Transverse colon (tissue), 4 donors: ENCODE measurements at regions not wholly inside any gene's neighbourhood (a gene's known extent, or its start where the extent isn't known, plus 50 kb on each side); places are given as distances from the start of the nearest gene placed in this dataset.
"Not testable (repeated sequence)": the region's sequence is repeated elsewhere in the genome, so short reads cannot be mapped to it uniquely, and the experiment has no call there.

Experiments used
- CTCF ChIP-seq, 5 experiments: fragments of 200-600 bp in 3 of 5; fragments of 450-650 bp in 2 of 5; sonication (generic) in 3 of 5; IDR thresholded peaks; 1 replicate in 2 of 5; 2 replicates in 3 of 5; pipeline ENCODE4 v1.5.1; 2016 to 2017; ENCODE audit warnings: antibody characterized with exemption in 5 of 5, inconsistent platforms in 3 of 5, mild to moderate bottlenecking in 2 of 5, moderate library complexity in 1 of 5
- EP300 ChIP-seq: sonication (generic); formaldehyde crosslinking; IDR thresholded peaks from one replicate; pipeline ENCODE4 v1.6.1; 2017; ENCODE audit warnings: antibody characterized with exemption, low read depth
- POLR2A ChIP-seq: fragments of 450-650 bp; IDR thresholded peaks from one replicate; pipeline ENCODE4 v1.6.1; 2016; ENCODE audit warnings: antibody characterized with exemption, mild to moderate bottlenecking, moderate library complexity
- POLR2AphosphoS5 ChIP-seq, 3 donors: sonication (generic); formaldehyde crosslinking; IDR thresholded peaks; one replicate each; pipeline ENCODE4 v1.6.1; 2016; ENCODE audit warnings: antibody characterized with exemption in 3 of 3

- TF ChIP-seq EP300; CTCF (IDR thresholded peaks at IDR 0.05); POLR2AphosphoS5 (IDR thresholded peaks at IDR 0.05); POLR2A: not testable (repeated sequence)
Measured at GRCh38 chr10:28176498-28176897, 126.4 kb downstream of the MPP7 start.
